ENCODE measurements at regions not wholly inside any gene's neighbourhood (a gene's known extent, or its start where the extent isn't known, plus 50 kb on each side); places are given as distances from the start of the nearest gene placed in this dataset.
"Not testable (repeated sequence)": the region's sequence is repeated elsewhere in the genome, so short reads cannot be mapped to it uniquely, and the experiment has no call there.

- no peak overlapping the region for H3K4me3 ChIP-seq (replicated peaks; ENCODE audit: low read depth, low read length)
- DNase-seq (ENCODE audit: extremely low read depth, low read depth), result no peak
- TF ChIP-seq, protein P1, sequence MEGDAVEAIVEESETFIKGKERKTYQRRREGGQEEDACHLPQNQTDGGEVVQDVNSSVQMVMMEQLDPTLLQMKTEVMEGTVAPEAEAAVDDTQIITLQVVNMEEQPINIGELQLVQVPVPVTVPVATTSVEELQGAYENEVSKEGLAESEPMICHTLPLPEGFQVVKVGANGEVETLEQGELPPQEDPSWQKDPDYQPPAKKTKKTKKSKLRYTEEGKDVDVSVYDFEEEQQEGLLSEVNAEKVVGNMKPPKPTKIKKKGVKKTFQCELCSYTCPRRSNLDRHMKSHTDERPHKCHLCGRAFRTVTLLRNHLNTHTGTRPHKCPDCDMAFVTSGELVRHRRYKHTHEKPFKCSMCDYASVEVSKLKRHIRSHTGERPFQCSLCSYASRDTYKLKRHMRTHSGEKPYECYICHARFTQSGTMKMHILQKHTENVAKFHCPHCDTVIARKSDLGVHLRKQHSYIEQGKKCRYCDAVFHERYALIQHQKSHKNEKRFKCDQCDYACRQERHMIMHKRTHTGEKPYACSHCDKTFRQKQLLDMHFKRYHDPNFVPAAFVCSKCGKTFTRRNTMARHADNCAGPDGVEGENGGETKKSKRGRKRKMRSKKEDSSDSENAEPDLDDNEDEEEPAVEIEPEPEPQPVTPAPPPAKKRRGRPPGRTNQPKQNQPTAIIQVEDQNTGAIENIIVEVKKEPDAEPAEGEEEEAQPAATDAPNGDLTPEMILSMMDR (IDR thresholded peaks at IDR 0.05; ENCODE audit: low read depth, low read length, missing control alignments), result no peak
These were observed 280.1 kb downstream of the GATA3 start for GRCh38 chr10:8334631-8335030.

GRCh38 chr10:8336629-8337331, 282.3 kb downstream of the GATA3 start:
- H3K4me3 ChIP-seq (replicated peaks; ENCODE audit: low read depth, low read length), result no peak overlapping the region
- TF ChIP-seq, protein P1 (IDR thresholded peaks at IDR 0.05; ENCODE audit: low read depth, low read length, missing control alignments), result no peak
- DNase-seq (ENCODE audit: extremely low read depth, low read depth), result no peak

- DNase-seq (ENCODE audit: extremely low read depth, low read depth), result no peak
- TF ChIP-seq, protein P1 (IDR thresholded peaks at IDR 0.05; ENCODE audit: low read depth, low read length, missing control alignments), result no peak
- H3K4me3 ChIP-seq (replicated peaks; ENCODE audit: low read depth, low read length), result no peak overlapping the region
These were observed 282.8 kb downstream of the GATA3 start for GRCh38 chr10:8337332-8337651.

DNA sequence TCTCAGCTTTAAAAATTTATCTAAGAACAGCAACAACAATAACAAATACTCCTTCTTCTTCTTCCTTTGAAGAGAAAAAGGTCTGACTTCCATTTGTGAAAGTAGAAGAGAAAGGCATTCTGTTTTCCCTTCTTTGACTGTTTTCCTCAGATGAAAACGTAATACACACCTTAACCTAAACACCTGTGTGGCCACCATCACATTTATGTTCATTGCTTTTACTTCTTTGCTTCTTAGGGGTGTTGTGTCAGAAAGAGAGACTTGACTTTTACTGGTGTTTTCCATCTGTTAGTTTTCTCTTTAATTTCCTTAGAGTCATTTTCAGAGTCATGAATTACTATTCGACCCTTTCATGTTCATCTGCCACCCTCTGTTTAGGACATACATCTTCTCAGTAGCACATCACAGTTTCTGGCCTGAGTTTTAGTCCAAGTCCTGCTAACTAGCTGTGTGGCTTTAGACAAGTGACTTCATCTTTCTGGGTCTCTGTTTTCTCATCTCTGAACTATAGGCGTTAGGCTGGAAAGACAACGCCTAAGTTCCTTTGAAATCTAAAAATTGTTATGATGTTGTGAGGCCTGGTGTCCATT, 283.8 kb downstream of the GATA3 start:
- TF ChIP-seq, protein P1 (IDR thresholded peaks at IDR 0.05; ENCODE audit: low read depth, low read length, missing control alignments), result no peak
- no peak overlapping the region for H3K4me3 ChIP-seq (replicated peaks; ENCODE audit: low read depth, low read length)
- DNase-seq (ENCODE audit: extremely low read depth, low read depth), result no peak

DNA sequence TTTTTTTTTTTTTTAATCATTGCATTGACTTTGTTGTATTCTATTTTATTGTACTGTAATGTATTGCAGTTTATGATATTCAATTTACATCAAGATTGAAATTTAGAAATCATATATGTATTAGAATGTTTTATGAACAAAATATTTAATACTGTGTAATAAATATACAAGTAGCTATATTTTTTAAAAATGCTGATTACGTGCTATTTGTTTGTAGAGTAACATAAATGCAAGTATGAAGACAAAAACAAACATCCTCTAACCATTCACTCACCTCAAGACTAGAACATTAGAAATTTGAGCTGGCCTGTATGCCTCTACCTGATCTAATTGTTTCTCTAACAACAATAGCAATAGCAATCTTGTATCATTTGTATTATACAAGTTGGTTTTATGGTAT, 290.3 kb downstream of the GATA3 start:
- no peak for DNase-seq (ENCODE audit: extremely low read depth, low read depth)
- no peak overlapping the region for H3K4me3 ChIP-seq (replicated peaks; ENCODE audit: low read depth, low read length)
- TF ChIP-seq, protein P1 (IDR thresholded peaks at IDR 0.05; ENCODE audit: low read depth, low read length, missing control alignments), result no peak

GRCh38 chr10:8346861-8347260, 292.4 kb downstream of the GATA3 start:
- TF ChIP-seq, protein P1 (IDR thresholded peaks at IDR 0.05; ENCODE audit: low read depth, low read length, missing control alignments), result no peak
- no peak overlapping the region for H3K4me3 ChIP-seq (replicated peaks; ENCODE audit: low read depth, low read length)
- DNase-seq (ENCODE audit: extremely low read depth, low read depth), result no peak

- not testable (repeated sequence) for DNase-seq (ENCODE audit: extremely low read depth, low read depth); H3K4me3 ChIP-seq (replicated peaks; ENCODE audit: low read depth, low read length)
These were observed 293.1 kb downstream of the GATA3 start for GRCh38 chr10:8347614-8348013.
